NB4 (cell line): ENCODE measurements at regions not wholly inside any gene's neighbourhood (a gene's known extent, or its start where the extent isn't known, plus 50 kb on each side); places are given as distances from the start of the nearest gene placed in this dataset.

ENCODE experiments used
- MYC ChIP-seq: IDR thresholded peaks from 2 replicates; pipeline ENCODE4 v1.6.1; 2011; ENCODE audit warnings: low read depth, low read length
- POLR2A ChIP-seq: IDR thresholded peaks from 2 replicates; pipeline ENCODE4 v1.6.1; 2011; ENCODE audit warnings: mild to moderate bottlenecking; ENCODE audit not compliant: insufficient read length; ENCODE audit errors: extremely low read depth
- TF ChIP-seq, protein P1 (sequence below): IDR thresholded peaks from one replicate; pipeline ENCODE4 v1.5.1; 2012; ENCODE audit warnings: low read depth, low read length

DNA sequence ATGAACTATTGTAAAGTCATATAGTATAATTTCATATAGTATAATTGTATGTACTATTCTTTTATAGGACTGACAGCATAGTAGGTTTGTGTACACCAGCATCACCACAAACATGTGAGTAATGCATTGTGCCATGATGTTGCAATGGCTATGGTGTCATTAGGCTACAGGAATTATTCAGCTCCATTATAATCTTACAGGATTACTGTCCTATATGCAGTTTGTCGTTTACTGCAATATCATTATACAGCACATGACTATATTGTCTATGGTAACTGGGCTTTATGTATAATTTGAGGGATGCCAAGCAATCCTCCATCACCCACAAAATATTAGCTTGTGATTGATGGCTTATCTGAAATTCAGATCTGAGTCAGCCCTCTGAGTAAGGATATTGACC lies 54.2 kb upstream of the PBX1 start:
- TF ChIP-seq, protein P1, sequence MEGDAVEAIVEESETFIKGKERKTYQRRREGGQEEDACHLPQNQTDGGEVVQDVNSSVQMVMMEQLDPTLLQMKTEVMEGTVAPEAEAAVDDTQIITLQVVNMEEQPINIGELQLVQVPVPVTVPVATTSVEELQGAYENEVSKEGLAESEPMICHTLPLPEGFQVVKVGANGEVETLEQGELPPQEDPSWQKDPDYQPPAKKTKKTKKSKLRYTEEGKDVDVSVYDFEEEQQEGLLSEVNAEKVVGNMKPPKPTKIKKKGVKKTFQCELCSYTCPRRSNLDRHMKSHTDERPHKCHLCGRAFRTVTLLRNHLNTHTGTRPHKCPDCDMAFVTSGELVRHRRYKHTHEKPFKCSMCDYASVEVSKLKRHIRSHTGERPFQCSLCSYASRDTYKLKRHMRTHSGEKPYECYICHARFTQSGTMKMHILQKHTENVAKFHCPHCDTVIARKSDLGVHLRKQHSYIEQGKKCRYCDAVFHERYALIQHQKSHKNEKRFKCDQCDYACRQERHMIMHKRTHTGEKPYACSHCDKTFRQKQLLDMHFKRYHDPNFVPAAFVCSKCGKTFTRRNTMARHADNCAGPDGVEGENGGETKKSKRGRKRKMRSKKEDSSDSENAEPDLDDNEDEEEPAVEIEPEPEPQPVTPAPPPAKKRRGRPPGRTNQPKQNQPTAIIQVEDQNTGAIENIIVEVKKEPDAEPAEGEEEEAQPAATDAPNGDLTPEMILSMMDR, result no peak
- no peak for TF ChIP-seq POLR2A
- TF ChIP-seq MYC, result no peak
